DND-41 (cell line): ENCODE measurements at regions not wholly inside any gene's neighbourhood (a gene's known extent, or its start where the extent isn't known, plus 50 kb on each side); places are given as distances from the start of the nearest gene placed in this dataset.

Experiments used
- CTCF ChIP-seq: IDR thresholded peaks from 2 replicates; pipeline ENCODE4 v1.5.1; 2012; ENCODE audit warnings: borderline replicate concordance, low read length, moderate library complexity, mild to moderate bottlenecking; ENCODE audit not compliant: poor library complexity, severe bottlenecking; ENCODE audit errors: extremely low read depth
- EZH2 ChIP-seq: IDR thresholded peaks from 3 replicates; pipeline ENCODE4 v1.6.1; 2012; ENCODE audit warnings: borderline replicate concordance, low read depth, mild to moderate bottlenecking, moderate library complexity, low read length, inconsistent platforms; ENCODE audit not compliant: severe bottlenecking

- TF ChIP-seq CTCF (no peak), EZH2 (no peak)
Measured at GRCh38 chr6:134416418-134417154, 98.7 kb upstream of the SGK1 start.
